ENCODE measurements at regions not wholly inside any gene's neighbourhood (a gene's known extent, or its start where the extent isn't known, plus 50 kb on each side); places are given as distances from the start of the nearest gene placed in this dataset.

DNA sequence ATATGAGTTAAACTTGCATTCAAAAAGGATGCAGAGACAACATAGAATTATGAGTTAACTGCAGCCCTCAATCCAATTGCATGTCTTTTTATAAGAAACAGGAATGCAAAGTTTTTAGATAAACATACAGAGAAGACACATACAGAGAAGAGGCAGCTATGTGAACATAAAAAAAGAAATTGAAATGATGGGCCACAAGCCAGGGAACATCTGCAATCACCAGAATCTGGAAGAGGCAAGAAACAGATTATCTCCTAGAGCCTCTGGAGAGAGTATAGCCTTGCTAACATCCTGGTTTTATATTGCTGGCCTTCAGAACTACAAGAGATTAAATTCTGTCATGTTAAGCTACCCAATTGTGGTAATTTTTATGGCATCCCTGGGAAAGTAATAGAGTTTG lies 257.2 kb upstream of the EYS start:
- DNase-seq (ENCODE audit: extremely low read depth, insufficient read length): no peak
- TF ChIP-seq CTCF (IDR thresholded peaks at IDR 0.05; ENCODE audit: insufficient read depth, low read length, poor library complexity, severe bottlenecking): no peak

GRCh38 chr6:65955034-65955433 lies 248.0 kb upstream of the EYS start:
- TF ChIP-seq CTCF (IDR thresholded peaks at IDR 0.05; ENCODE audit: insufficient read depth, low read length, poor library complexity, severe bottlenecking): no peak
- no peaks in the 10 kb centered on the region for H3K27me3 ChIP-seq (replicated peaks; ENCODE audit: control insufficient read depth, insufficient read depth, low read length)
- H3K4me3 ChIP-seq (replicated peaks; ENCODE audit: low read depth, low read length): no peak overlapping the region
- no peaks in the 10 kb centered on the region for H3K36me3 ChIP-seq (ENCODE audit: control insufficient read depth, insufficient read depth, low read length)
- DNase-seq (ENCODE audit: extremely low read depth, insufficient read length): no peak

More for the DNA sequence above, 257.2 kb upstream of the EYS start:
- no peaks in the 10 kb centered on the region for H3K27me3 ChIP-seq (replicated peaks; ENCODE audit: control insufficient read depth, insufficient read depth, low read length)
- H3K36me3 ChIP-seq (ENCODE audit: control insufficient read depth, insufficient read depth, low read length): no peaks in the 10 kb centered on the region
- no peak overlapping the region for H3K4me3 ChIP-seq (replicated peaks; ENCODE audit: low read depth, low read length)

GRCh38 chr6:65948062-65948461 lies 241.0 kb upstream of the EYS start:
- Histone ChIP-seq H3K27me3 (replicated peaks; ENCODE audit: control insufficient read depth, insufficient read depth, low read length) (no peaks in the 10 kb centered on the region), H3K36me3 (ENCODE audit: control insufficient read depth, insufficient read depth, low read length) (no peaks in the 10 kb centered on the region), H3K4me3 (replicated peaks; ENCODE audit: low read depth, low read length) (no peak overlapping the region)
- no peak for TF ChIP-seq CTCF (IDR thresholded peaks at IDR 0.05; ENCODE audit: insufficient read depth, low read length, poor library complexity, severe bottlenecking)
- DNase-seq (ENCODE audit: extremely low read depth, insufficient read length): no peak

DNA sequence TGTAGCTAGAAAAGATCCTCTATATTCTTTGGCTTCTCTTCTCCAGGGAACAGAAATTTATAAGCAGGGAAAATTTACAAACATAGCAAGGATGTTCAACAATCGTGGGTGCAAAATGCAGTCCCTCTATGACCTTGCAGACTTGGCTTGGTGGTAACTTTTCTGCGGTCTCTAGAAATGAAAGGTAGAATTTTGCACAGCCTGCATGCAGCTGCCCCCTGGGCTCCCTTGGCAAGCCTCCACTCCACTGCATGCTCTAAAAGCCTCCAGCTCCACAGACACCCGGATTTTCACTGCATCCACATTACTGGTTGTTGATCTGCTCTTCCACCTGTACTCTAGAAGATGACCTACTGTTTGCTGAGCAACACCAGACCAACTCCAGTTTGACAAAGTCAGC lies 236.5 kb upstream of the EYS start:
- no peak for DNase-seq (ENCODE audit: extremely low read depth, insufficient read length)
- no peak overlapping the region for H3K4me3 ChIP-seq (replicated peaks; ENCODE audit: low read depth, low read length)
- no peaks in the 10 kb centered on the region for H3K27me3 ChIP-seq (replicated peaks; ENCODE audit: control insufficient read depth, insufficient read depth, low read length)
- H3K36me3 ChIP-seq (ENCODE audit: control insufficient read depth, insufficient read depth, low read length): no peaks in the 10 kb centered on the region
- TF ChIP-seq CTCF (IDR thresholded peaks at IDR 0.05; ENCODE audit: insufficient read depth, low read length, poor library complexity, severe bottlenecking): no peak

DNA sequence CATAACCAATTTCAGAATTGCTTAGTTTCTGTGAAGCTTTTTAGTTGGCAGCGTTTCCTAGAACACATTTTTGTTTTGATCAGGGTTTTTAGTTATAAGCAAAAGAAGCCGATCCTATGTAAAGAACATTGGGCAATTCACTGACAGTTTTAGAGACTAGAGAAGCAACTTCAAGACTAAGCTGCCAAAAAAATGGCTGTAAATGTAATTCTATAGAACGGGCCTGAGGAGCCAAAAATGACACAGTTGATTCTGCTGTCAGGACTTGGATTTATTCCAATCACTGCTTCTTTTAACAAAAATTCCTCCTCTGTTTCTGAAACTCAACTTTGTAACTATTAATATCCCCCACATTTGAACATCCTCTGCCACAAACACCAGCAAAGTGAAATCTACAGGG lies 236.0 kb upstream of the EYS start:
- TF ChIP-seq CTCF (IDR thresholded peaks at IDR 0.05; ENCODE audit: insufficient read depth, low read length, poor library complexity, severe bottlenecking): no peak
- Histone ChIP-seq H3K36me3 (ENCODE audit: control insufficient read depth, insufficient read depth, low read length) (no peaks in the 10 kb centered on the region), H3K4me3 (replicated peaks; ENCODE audit: low read depth, low read length) (no peak overlapping the region), H3K27me3 (replicated peaks; ENCODE audit: control insufficient read depth, insufficient read depth, low read length) (no peaks in the 10 kb centered on the region)
- no peak for DNase-seq (ENCODE audit: extremely low read depth, insufficient read length)

GRCh38 chr6:65938000-65938399 lies 231.0 kb upstream of the EYS start:
- H3K36me3 ChIP-seq (ENCODE audit: control insufficient read depth, insufficient read depth, low read length): no peaks in the 10 kb centered on the region
- no peak for TF ChIP-seq CTCF (IDR thresholded peaks at IDR 0.05; ENCODE audit: insufficient read depth, low read length, poor library complexity, severe bottlenecking)

More at GRCh38 chr6:65938000-65938399, 231.0 kb upstream of the EYS start:
- no peak overlapping the region for H3K4me3 ChIP-seq (replicated peaks; ENCODE audit: low read depth, low read length)
- DNase-seq (ENCODE audit: extremely low read depth, insufficient read length): no peak
- H3K27me3 ChIP-seq (replicated peaks; ENCODE audit: control insufficient read depth, insufficient read depth, low read length): no peaks in the 10 kb centered on the region
